A673 (cell line): ENCODE measurements at regions not wholly inside any gene's neighbourhood (a gene's known extent, or its start where the extent isn't known, plus 50 kb on each side); places are given as distances from the start of the nearest gene placed in this dataset.

Source experiments
- BruUV-seq: library from RNA; stranded (reverse); fragments of 400-500 nt; replicated peaks from 2 replicates; lab custom pipeline; 2021; lab: Mats Ljungman, UMichigan
- CTCF ChIA-PET: fragments of 300-600 bp; sonication (Branson Sonifier 250); formaldehyde crosslinking; loops from one replicate; lab custom pipeline; 2022; ENCODE audit warnings: antibody characterized with exemption; lab: Charles Lee
- POLR2A ChIA-PET: fragments of 300-600 bp; sonication (Branson Sonifier 250); formaldehyde crosslinking; loops from one replicate; lab custom pipeline; 2022; ENCODE audit warnings: antibody characterized with exemption; ENCODE audit not compliant: low non-redundant PET; lab: Charles Lee
- DNase-seq: peaks from one replicate; pipeline ENCODE4 v3.0.0-alpha.2; 2015; ENCODE audit warnings: low spot score
- H3K27ac ChIP-seq: fragments of 200-600 bp; sonication (generic); 2 replicates; pipeline ENCODE4 v1.5.1; 2016; ENCODE audit warnings: mixed run types, low read depth, mild to moderate bottlenecking, mixed read lengths, antibody characterized with exemption, low read length; ENCODE audit not compliant: poor library complexity, severe bottlenecking
- H3K27me3 ChIP-seq: fragments of 200-600 bp; sonication (generic); replicated peaks from 2 replicates; pipeline ENCODE4 v1.6.1; 2017; ENCODE audit warnings: mixed run types, low read depth, mild to moderate bottlenecking, mixed read lengths, antibody characterized with exemption, low read length; ENCODE audit not compliant: insufficient read depth, poor library complexity
- H3K36me3 ChIP-seq: fragments of 200-600 bp; sonication (generic); 2 replicates; pipeline ENCODE4 v1.6.1; 2016; ENCODE audit warnings: mixed run types, mild to moderate bottlenecking, mixed read lengths, antibody characterized with exemption, low read length; ENCODE audit not compliant: insufficient read depth, poor library complexity, severe bottlenecking
- H3K4me1 ChIP-seq: fragments of 200-600 bp; sonication (generic); 2 replicates; pipeline ENCODE4 v1.6.1; 2017; ENCODE audit warnings: mixed run types, mild to moderate bottlenecking, mixed read lengths, antibody characterized with exemption, low read length; ENCODE audit not compliant: insufficient read depth, poor library complexity, severe bottlenecking
- H3K4me3 ChIP-seq: fragments of 200-600 bp; sonication (generic); 2 replicates; pipeline ENCODE4 v1.5.1; 2016; ENCODE audit warnings: low read depth, mixed run types, mild to moderate bottlenecking, mixed read lengths, low read length; ENCODE audit not compliant: poor library complexity, severe bottlenecking
- H3K9me3 ChIP-seq: fragments of 200-600 bp; sonication (generic); 2 replicates; pipeline ENCODE4 v1.6.1; 2016; ENCODE audit warnings: mixed run types, low read depth, mild to moderate bottlenecking, mixed read lengths, antibody characterized with exemption, low read length; ENCODE audit not compliant: poor library complexity, severe bottlenecking
- CTCF ChIP-seq: fragments of 300-800, 200-600 bp; sonication (generic); conservative IDR thresholded peaks from 2 replicates; pipeline ENCODE4 v1.5.1; 2017; ENCODE audit warnings: low read depth, mild to moderate bottlenecking, antibody characterized with exemption, low read length, moderate library complexity, mixed read lengths
- EZH2 ChIP-seq: fragments of 200-600 bp; sonication (generic); IDR thresholded peaks from 2 replicates; pipeline ENCODE4 v1.6.1; 2017; ENCODE audit warnings: borderline replicate concordance, low read depth, mild to moderate bottlenecking, mixed read lengths, antibody characterized with exemption, low read length; ENCODE audit not compliant: poor library complexity, severe bottlenecking
- intact Hi-C: fragments of 100-400 bp; cut with micrococcal nuclease; formaldehyde crosslinking; loops from one replicate; pipeline ENCODE4 v1.10.0; 2022; ENCODE audit not compliant: unreplicated experiment

- H3K4me1 ChIP-seq = no peaks in the 10 kb centered on the region
- intact Hi-C loops = no loop called here
- no peak for DNase-seq
- peaks cover 16% of the 10 kb centered on the region for H3K27me3 ChIP-seq
- no peak overlapping the region for H3K4me3 ChIP-seq
- no TSS peak for BruUV-seq
- no peaks in the 10 kb centered on the region for H3K9me3 ChIP-seq
- CTCF ChIA-PET = no interaction called here
- no peak for TF ChIP-seq EZH2
- TF ChIP-seq CTCF = no peak
- no peaks in the 10 kb centered on the region for H3K36me3 ChIP-seq
- POLR2A ChIA-PET = no interaction called here
- no peak overlapping the region for H3K27ac ChIP-seq
Measured at GRCh38 chr13:103876571-103876970, 810.4 kb upstream of the SLC10A2 start.

GRCh38 chr13:103873725-103874124, 807.5 kb upstream of the SLC10A2 start:
- ChIA-PET POLR2A (no interaction called here), CTCF (no interaction called here)
- Histone ChIP-seq H3K27ac (no peak overlapping the region), H3K4me1 (no peaks in the 10 kb centered on the region), H3K36me3 (no peaks in the 10 kb centered on the region), H3K27me3 (peaks cover 4% of the 10 kb centered on the region), H3K4me3 (no peak overlapping the region), H3K9me3 (no peaks in the 10 kb centered on the region)
- intact Hi-C loops = no loop called here
- no TSS peak for BruUV-seq
- TF ChIP-seq EZH2 = no peak
- TF ChIP-seq CTCF = no peak
- DNase-seq = no peak

GRCh38 chr13:103866048-103866447, 799.8 kb upstream of the SLC10A2 start:
- H3K4me3 ChIP-seq = no peak overlapping the region
- intact Hi-C loops = no loop called here
- POLR2A ChIA-PET = no interaction called here
- no peaks in the 10 kb centered on the region for H3K36me3 ChIP-seq
- TF ChIP-seq EZH2 = no peak
- TF ChIP-seq CTCF = no peak
- no peaks in the 10 kb centered on the region for H3K9me3 ChIP-seq
- no peaks in the 10 kb centered on the region for H3K4me1 ChIP-seq
- no peaks in the 10 kb centered on the region for H3K27me3 ChIP-seq
- DNase-seq = no peak
- BruUV-seq = no TSS peak
- no peak overlapping the region for H3K27ac ChIP-seq
- CTCF ChIA-PET = no interaction called here
